Esophagus (tissue), 2 donors: ENCODE measurements at regions not wholly inside any gene's neighbourhood (a gene's known extent, or its start where the extent isn't known, plus 50 kb on each side); places are given as distances from the start of the nearest gene placed in this dataset.

Experiments
- H3K27ac ChIP-seq, 2 donors: one replicate each; pipeline ENCODE4 v1.5.1; 2013; ENCODE audit warnings: low read depth in 2 of 2, mild to moderate bottlenecking in 2 of 2, inconsistent platforms in 1 of 2, low read length in 1 of 2, moderate library complexity in 1 of 2
- H3K27me3 ChIP-seq, 2 donors: one replicate each; pipeline ENCODE4 v1.6.1; 2013; ENCODE audit warnings: low read length in 2 of 2, control low read depth in 1 of 2, mild to moderate bottlenecking in 1 of 2; ENCODE audit not compliant: insufficient read depth in 2 of 2, control insufficient read depth in 1 of 2
- H3K36me3 ChIP-seq, 2 donors: one replicate each; pipeline ENCODE4 v1.6.1; 2013; ENCODE audit warnings: low read length in 1 of 2; ENCODE audit not compliant: control insufficient read depth in 2 of 2, insufficient read depth in 2 of 2
- H3K4me1 ChIP-seq, 2 donors: one replicate each; pipeline ENCODE4 v1.6.1; 2013; ENCODE audit warnings: low read length in 1 of 2; ENCODE audit not compliant: control insufficient read depth in 2 of 2, insufficient read depth in 2 of 2
- H3K4me3 ChIP-seq, 2 donors: one replicate each; pipeline ENCODE4 v1.5.1; 2013; ENCODE audit warnings: low read length in 2 of 2, mild to moderate bottlenecking in 2 of 2, low read depth in 1 of 2, moderate library complexity in 1 of 2
- H3K9me3 ChIP-seq, 2 donors: one replicate each; pipeline ENCODE4 v1.6.1; 2013; ENCODE audit warnings: mild to moderate bottlenecking in 2 of 2, low read depth in 1 of 2, low read length in 1 of 2, moderate library complexity in 1 of 2; ENCODE audit not compliant: control insufficient read depth in 2 of 2, insufficient read depth in 1 of 2
- donor health status: healthy with polysubstance abuse.
- donor health status: Bipolar disorder and iron deficiency.

GRCh38 chr2:158918452-158918851 is 50.0 kb upstream of the TANC1 start:
- H3K27me3 ChIP-seq, result no peaks in the 10 kb centered on the region
- H3K4me1 ChIP-seq, result no peaks in the 10 kb centered on the region
- peaks cover 0 to 2% of the 10 kb centered on the region in 2 donors for H3K9me3 ChIP-seq
- H3K4me3 ChIP-seq, result no peak overlapping the region
- no peak overlapping the region for H3K27ac ChIP-seq
- H3K36me3 ChIP-seq, result no peaks in the 10 kb centered on the region
